ENCODE measurements at regions not wholly inside any gene's neighbourhood (a gene's known extent, or its start where the extent isn't known, plus 50 kb on each side); places are given as distances from the start of the nearest gene placed in this dataset.

GRCh38 chr16:13612623-13613022, 307.3 kb upstream of the ERCC4 start:
- Histone ChIP-seq H3K4me3 (ENCODE audit: low read depth in 1 of 3, low read length in 3 of 3) (no peak overlapping the region), H3K4me1 (ENCODE audit: control insufficient read depth in 4 of 4, insufficient read depth in 4 of 4, low read length in 3 of 4) (no peaks in the 10 kb centered on the region), H3K27ac (ENCODE audit: low read depth in 1 of 2, low read length in 2 of 2) (no peak overlapping the region), H3K9ac (ENCODE audit: low read depth in 1 of 2, low read length in 2 of 2) (no peak overlapping the region), H3K27me3 (ENCODE audit: control insufficient read depth in 4 of 4, insufficient read depth in 4 of 4, low read length in 3 of 4) (no peaks in the 10 kb centered on the region), H3K9me3 (ENCODE audit: control insufficient read depth in 4 of 4, low read length in 3 of 4) (no peaks in the 10 kb centered on the region), H3K36me3 (ENCODE audit: control insufficient read depth in 4 of 4, insufficient read depth in 3 of 4, low read depth in 1 of 4, low read length in 3 of 4) (no peaks in the 10 kb centered on the region)
- no peak for TF ChIP-seq FOXA2 (IDR thresholded peaks at IDR 0.05)
- no peak for TF ChIP-seq EGR1 (IDR thresholded peaks at IDR 0.05; ENCODE audit: low read depth in 2 of 2)
- no peak for TF ChIP-seq GABPA (IDR thresholded peaks at IDR 0.05 in 1 of 2, conservative IDR thresholded peaks at IDR 0.05 in 1 of 2)
- no peak for DNase-seq (ENCODE audit: low spot score)
- WGBS: 88% methylated on average over 4 of the region's 4 CpGs

GRCh38 chr16:13613165-13613564, 306.8 kb upstream of the ERCC4 start:
- 79% methylated on average over 2 of the region's 2 CpGs for WGBS
- TF ChIP-seq ATF3 (IDR thresholded peaks at IDR 0.05) (no peak), GABPA (IDR thresholded peaks at IDR 0.05 in 1 of 2, conservative IDR thresholded peaks at IDR 0.05 in 1 of 2) (no peak), HNF4A (conservative IDR thresholded peaks at IDR 0.05) (no peak), HNF4G (IDR thresholded peaks at IDR 0.05) (no peak), EGR1 (IDR thresholded peaks at IDR 0.05; ENCODE audit: low read depth in 2 of 2) (no peak), JUND (IDR thresholded peaks at IDR 0.05) (no peak), SP1 (IDR thresholded peaks at IDR 0.05) (no peak), FOXA1 (IDR thresholded peaks at IDR 0.05) (no peak), ZBTB33 (IDR thresholded peaks at IDR 0.05) (no peak), CTCF (IDR thresholded peaks at IDR 0.05; ENCODE audit: low read depth, low read length, missing input control) (no peak), YY1 (IDR thresholded peaks at IDR 0.05) (no peak), RAD21 (IDR thresholded peaks at IDR 0.05) (no peak), MAX (IDR thresholded peaks at IDR 0.05) (no peak), REST (IDR thresholded peaks at IDR 0.05) (no peak), FOXA2 (IDR thresholded peaks at IDR 0.05) (no peak), NR2F2 (IDR thresholded peaks at IDR 0.05) (no peak), TAF1 (conservative IDR thresholded peaks at IDR 0.05) (no peak), RXRA (IDR thresholded peaks at IDR 0.05) (no peak)
- no peak for DNase-seq (ENCODE audit: low spot score)
- H3K36me3 ChIP-seq (ENCODE audit: control insufficient read depth in 4 of 4, insufficient read depth in 3 of 4, low read depth in 1 of 4, low read length in 3 of 4): no peaks in the 10 kb centered on the region
- H3K4me1 ChIP-seq (ENCODE audit: control insufficient read depth in 4 of 4, insufficient read depth in 4 of 4, low read length in 3 of 4): no peaks in the 10 kb centered on the region
- no peak overlapping the region for H3K27ac ChIP-seq (ENCODE audit: low read depth in 1 of 2, low read length in 2 of 2)
- no peaks in the 10 kb centered on the region for H3K9me3 ChIP-seq (ENCODE audit: control insufficient read depth in 4 of 4, low read length in 3 of 4)
- H3K9ac ChIP-seq (ENCODE audit: low read depth in 1 of 2, low read length in 2 of 2): no peak overlapping the region
- H3K4me3 ChIP-seq (ENCODE audit: low read depth in 1 of 3, low read length in 3 of 3): no peak overlapping the region
- H3K27me3 ChIP-seq (ENCODE audit: control insufficient read depth in 4 of 4, insufficient read depth in 4 of 4, low read length in 3 of 4): no peaks in the 10 kb centered on the region

All from liver (tissue), 8 donors.